ENCODE measurements at regions not wholly inside any gene's neighbourhood (a gene's known extent, or its start where the extent isn't known, plus 50 kb on each side); places are given as distances from the start of the nearest gene placed in this dataset.
A peak's percentile ranks its signal among the peaks of the same experiment; 100 is the strongest.
"Not testable (repeated sequence)": the region's sequence is repeated elsewhere in the genome, so short reads cannot be mapped to it uniquely, and the experiment has no call there.

DNA sequence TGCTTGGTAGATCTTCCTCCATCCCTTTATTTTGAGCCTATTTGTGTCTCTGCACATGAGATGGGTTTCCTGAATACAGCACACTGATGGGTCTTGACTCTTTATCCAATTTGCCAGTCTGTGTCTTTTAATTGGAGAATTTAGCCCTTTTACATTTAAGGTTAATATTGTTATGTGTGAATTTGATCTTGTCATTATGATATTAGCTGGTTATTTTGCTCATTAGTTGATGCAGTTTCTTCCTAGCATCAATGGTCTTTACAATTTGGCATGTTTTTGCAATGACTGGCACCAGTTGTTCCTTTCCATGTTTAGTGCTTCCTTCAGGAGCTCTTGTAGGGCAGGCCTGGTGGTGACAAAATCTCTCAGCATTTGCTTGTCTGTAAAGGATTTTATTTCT lies 72.4 kb downstream of the HNRNPD start:
- not testable (repeated sequence) for DNase-seq (ENCODE audit: low spot score)

DNA sequence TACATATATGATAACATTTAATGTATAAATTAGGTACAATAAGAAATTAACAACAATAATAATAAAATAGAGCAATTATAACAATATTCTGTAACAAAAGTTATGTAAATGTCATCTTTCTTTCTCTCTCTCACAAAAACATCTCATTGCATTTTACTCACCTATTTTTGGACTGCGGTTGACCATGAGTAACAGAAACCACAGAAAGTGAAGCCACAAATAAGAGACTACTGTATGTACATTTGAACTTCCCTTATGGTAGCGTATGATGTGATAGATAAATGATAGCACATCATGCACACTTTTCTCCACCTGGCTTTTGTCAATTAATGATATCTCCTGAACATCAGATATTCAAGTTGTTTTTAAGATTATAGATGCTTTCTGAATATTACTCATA lies 80.5 kb downstream of the HNRNPD start:
- no peak for DNase-seq (ENCODE audit: low spot score)

DNA sequence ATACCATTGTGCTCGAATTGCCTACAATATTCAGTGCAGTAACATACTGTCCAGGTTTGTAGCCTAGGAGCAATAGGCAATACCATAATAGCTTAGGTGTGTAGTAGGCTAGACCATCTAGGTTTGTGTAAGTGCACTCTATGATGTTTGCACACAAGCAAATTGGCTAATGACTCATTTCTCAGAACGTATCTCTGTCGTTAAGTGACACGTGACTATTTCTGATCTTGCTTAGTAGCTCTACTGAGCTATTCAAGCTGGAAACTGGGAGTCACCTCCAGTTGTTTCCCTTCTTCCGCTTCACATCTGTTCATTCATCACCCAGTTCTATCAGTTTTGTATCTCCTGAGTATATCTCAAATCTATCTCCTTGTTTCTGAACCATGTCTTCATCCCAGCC lies 86.1 kb downstream of the HNRNPD start:
- DNase-seq (ENCODE audit: low spot score), result no peak

DNA sequence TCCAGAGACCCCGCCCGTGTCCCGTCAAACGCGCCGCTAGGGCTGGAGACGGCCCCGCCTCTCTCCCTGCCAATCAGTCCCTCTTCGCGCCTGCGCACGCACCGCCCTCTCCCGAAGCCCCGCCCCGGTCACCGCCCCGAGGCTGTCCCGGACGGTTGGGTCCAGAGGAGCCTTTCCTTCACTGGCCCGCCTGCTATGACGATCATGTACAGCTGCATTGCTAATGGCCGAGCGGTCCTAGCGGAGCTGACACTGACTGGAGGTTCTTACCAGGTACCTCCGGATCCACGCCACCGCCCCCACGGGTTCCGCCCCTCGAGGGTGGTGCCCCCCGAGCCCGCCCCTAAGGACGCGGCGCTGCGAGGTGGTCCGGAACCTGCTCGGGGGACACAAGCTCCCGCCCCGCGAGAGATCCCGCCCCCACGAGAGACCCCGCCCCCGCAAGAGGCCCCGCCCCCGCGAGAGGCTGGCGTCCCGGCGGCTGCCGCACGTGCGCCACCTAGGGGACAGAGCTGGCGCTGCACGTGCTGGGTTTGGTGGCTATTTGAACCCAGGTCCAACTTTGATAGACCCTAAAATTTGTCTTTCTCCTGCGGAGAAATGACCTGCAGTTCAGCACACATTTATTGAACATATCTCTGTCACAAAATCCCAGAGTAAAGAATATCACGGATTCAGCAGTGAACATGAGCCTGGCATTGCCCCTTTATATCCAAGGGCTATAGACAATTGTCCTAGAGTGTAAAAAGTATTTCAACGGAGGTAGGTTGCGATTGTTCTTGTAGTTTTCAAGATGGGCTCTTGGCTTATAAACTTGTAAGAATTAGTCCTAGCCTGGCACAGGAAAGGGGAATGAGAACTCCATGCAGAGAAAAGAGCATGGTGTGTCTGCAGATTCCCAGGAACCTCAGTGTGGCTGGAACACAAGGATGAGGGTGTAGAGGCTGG lies 88.7 kb downstream of the HNRNPD start:
- DNase-seq (ENCODE audit: low spot score), result peak; percentile 98

DNA sequence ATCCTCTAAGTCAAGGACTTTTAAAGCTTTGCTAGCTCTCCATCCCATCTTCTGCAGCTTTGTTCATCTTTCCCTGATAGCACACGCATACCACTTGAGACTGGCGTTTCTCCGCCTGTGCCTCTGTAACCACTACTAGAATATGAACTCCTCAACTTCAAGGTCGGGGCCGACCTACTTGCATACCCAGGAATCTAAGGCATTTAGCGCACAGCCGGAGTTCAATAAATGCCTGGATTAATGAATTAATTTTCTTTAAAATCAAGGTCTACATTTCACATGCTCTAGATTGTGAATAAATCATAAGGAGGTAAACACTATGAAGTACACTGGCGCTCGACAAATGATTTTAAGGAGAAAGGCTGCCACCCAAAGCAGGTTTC lies 89.3 kb downstream of the HNRNPD start:
- DNase-seq (ENCODE audit: low spot score), result peak; percentile 8

DNA sequence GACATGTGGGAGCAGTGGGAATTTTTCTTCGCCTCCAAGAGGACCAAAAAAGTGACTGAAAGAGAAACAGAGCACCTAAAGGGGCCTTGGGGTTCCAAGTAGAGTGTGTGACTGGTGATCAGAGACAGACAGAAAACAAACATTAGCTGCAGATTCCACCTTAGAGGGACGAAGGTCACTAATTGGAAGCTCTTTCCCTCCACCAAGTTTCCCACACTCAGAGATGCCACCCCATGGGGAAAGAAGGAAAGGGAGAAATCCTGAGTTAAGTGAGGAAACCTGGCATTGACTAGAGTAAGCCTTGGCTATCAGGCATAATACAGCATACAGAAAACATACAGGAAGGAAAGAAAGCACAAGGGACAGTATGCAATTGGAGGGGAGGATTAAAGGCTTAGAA lies 90.9 kb downstream of the HNRNPD start:
- DNase-seq (ENCODE audit: low spot score), result no peak

DNA sequence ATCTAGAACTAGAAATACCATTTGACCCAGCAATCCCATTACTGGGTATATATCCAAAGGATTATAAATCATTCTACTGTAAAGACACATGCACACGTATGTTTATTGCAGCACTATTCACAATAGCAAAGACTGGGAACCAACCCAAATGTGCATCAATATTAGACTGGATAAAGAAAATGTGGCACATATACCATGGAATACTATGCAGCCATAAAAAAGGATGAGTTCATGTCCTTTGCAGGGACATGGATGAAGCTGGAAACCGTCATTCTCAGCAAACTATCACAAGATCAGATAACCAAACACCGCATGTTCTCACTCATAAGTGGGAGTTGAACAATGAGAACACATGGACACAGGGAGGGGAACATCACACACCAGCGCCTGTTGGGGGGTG lies 94.2 kb downstream of the HNRNPD start:
- DNase-seq (ENCODE audit: low spot score), result not testable (repeated sequence)

DNA sequence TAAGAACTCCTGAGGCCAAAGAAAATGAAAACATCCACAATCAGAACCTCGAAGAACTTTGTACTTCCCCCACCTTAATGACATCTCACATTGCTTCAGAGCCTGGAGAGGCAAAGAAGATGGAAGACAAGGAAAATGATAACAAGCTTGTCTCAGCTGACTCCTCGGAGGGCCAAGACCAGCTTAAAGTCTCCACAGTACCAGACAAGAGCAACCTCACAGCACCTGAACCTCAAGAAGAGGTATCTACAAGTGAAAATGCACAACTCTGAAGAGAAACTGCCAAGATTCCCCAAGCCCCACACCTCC lies 97.5 kb downstream of the HNRNPD start:
- DNase-seq (ENCODE audit: low spot score), result no peak

DNA sequence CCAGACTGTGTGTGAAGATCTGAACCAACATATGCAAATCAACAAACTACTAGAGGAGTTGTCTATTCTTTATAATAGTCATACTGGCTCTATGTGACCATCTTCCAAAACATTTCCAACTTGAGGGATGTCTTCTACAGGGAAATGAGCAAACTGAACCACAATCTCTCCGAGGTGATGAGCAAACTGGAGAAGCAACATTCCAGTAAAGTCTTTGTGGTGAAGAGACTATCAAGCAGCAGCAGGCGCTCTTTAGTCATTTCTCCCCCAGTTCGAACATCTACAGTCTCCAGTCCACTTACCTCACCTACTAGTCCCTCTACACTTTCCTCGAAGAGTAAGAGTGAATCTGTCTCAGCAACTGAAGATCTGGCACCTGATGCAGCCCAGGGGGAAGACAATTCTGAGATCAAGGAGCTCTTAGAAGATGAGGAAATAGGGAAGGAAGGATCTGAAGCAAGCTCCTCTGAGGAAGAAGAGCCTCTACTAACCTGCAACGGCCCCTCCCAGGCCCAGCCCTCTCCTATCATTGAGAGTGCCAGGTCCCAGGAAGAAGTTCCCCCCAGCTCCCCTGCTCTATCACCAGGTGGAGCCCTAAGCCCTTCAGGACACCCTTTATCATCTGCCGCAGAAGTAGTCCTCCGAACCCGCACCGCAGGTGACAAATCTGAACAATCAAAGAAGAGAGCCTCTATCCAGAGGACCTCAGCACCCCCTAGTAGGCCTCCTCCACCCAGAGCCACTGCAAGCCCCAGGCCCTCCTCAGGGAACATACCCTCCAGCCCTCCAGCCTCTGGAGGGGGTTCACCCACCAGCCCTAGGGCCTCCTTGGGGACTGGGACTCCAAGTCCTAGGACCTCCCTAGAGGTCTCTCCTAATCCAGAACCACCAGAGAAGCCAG lies 98.1 kb downstream of the HNRNPD start:
- DNase-seq (ENCODE audit: low spot score), result no peak

DNA sequence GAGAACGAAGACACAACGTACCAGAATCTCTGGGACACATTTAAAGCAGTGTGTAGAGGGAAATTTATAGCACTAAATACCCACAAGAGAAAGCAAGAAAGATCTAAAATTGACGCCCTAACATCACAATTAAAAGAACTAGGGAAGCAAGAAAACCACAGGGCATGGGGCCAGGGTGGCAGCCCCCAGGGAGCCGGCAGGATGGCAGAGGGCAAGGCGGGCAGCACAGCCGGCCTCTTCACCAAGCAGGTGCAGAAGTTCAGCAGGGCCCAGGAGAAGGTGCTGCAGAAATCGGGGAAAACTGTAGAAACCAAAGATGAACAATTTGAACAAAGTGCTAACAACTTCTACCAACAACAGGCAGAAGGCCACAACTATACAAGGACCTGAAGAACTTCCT lies 99.1 kb downstream of the HNRNPD start:
- DNase-seq (ENCODE audit: low spot score), result not testable (repeated sequence)

DNA sequence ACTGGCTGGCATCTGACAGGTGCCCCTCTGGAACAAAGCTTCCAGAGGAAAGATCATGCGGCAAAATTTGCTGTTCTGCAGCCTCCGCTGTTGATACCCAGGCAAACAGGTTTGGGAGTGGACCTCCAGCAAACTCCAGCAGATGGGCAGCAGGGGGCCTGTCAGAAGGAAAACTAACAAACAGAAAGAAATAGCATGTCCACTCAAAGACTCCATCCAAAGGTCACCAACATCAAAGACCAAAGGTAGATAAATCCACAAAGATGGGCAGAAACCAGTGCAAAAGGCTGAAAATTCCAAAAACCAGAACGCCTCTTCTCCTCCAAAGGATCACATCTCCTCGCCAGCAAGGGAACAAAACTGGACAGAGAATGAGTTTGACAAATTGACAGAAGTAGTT lies 101.3 kb downstream of the HNRNPD start:
- not testable (repeated sequence) for DNase-seq (ENCODE audit: low spot score)

DNA sequence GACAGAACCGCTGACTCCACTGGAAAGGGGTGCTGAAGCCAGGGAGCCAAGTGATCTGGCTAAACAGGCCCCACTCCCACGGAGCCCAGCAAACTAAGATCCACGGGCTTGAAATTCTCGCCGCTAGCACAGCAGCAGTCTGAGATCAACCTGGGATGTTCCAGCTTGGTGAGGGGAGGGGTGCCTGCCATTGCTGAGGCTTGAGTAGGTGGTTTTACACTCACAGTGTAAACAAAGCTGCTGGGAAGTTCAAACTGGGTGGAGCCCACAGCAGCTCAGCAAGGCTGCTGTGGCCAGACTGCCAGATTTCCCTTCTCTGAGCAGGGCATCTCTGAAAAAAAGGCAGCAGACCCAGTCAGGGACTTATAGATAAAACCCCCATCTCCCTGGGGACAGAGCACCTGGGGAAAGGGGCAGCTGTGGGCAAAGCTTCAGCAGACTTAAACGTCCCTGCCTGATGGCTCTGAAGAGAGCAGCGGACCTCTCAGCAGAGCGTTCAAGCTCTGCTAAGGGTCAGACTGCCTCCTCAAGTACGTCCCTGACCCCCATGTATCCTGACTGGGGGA lies 101.8 kb downstream of the HNRNPD start:
- DNase-seq (ENCODE audit: low spot score), result not testable (repeated sequence)

DNA sequence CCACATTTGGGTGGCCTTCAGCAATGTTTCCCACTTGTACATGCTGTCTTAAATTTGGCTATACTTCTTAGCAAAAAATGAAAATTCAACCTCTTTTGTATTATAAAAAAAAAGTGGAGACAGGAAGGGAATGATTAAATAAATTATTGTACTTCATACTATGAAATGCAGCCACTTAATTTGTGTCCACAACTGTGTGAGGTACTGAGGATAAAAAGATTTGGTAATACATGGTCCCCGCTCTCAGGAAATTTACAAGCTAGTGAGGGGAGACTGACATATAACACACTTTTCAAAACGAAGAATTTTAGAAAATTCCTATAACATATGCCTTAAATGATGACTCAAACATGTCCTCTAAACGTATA lies 105.0 kb downstream of the HNRNPD start:
- no peak for DNase-seq (ENCODE audit: low spot score)

DNA sequence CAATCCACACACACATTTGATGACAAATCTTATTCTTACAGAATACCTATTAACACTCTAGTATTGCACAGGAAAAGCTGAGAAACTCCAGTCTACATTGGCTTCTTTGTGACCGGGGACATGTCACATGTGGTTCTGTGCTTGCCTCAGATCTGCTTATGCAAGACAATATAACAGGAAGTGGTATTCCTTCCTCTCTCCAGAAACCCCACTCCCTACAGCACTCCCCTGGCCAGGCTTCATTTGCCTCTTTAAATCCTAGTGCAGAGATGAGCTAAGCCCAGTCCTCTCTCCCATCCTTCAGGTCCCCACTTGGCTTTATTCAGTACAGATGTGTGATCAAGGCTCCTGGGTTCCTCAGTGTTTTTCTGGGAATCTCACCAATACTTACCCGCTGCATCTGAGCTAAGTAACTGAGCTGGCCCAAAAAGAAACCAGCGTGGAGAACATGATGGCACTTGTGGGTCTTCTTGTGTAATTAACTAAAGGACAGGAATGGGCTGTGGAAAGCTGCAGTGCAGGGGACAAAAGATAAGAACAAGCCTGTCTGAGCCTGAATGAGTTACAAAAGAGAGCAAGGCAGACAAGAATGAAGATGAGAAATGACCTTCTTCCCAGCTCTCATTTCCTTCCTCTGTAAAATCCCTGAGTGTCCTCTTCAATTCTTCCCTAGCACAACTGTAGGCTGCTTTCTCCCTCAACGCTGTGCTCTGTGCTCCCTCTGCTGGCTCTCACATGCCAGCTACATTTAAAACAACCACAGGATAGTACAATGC lies 105.6 kb downstream of the HNRNPD start:
- peak; percentile 77 for DNase-seq (ENCODE audit: low spot score)

DNA sequence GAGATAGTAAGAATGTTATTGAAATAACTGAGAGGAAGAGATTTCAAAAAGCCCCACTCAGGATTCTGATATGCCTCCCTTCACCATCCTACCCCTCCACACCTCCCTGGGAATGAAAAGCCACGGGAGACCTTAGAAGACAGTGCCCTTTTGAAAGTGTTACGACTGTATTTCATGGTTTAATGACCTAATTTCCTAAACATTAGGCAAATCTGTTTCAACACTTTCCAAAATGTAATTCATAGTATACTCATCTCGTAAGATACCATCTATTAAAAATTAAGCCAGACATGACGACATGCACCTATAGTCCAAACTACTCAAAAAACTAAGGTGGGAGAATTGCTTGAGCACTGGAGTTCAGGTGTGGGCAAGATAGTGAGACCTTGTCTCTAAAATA lies 106.3 kb downstream of the HNRNPD start:
- DNase-seq (ENCODE audit: low spot score), result no peak

DNA sequence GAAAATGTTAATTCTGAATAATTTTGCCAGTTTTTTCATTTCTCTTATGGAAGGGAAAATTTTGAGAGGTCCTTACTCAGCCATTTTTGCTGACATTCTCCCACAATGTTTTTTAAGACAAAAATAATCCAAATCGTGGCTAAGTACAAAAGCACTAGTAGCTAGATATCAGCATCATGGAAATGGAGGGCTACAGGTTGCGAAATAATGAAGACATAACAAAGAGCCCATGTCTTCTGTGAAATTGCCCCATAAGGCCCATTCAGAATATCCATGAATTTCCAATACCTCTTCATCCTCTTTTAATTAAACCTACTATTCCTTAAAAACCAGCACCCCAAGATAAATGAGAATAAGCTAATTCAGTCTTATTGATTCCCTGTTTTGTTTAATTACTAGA lies 107.4 kb downstream of the HNRNPD start:
- DNase-seq (ENCODE audit: low spot score), result no peak

DNA sequence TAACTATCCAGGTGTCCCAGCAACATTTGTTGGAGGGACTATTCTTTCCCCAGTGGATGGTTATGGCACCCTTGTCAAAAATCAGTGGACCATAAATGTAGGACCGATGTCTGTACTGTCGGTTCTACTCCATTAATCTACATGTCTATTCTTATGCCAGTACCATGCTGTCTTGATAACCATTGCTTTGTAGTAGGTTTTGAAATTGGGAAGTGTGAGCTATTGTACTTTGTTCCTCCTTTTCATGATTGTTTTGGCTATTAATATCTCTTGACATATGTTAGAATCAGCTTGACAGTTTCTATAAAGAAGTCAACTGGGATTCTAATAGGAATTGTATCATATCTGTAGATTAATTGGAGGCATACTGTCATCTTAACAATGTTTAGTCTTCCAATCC lies 112.7 kb downstream of the HNRNPD start:
- DNase-seq (ENCODE audit: low spot score), result no peak

DNA sequence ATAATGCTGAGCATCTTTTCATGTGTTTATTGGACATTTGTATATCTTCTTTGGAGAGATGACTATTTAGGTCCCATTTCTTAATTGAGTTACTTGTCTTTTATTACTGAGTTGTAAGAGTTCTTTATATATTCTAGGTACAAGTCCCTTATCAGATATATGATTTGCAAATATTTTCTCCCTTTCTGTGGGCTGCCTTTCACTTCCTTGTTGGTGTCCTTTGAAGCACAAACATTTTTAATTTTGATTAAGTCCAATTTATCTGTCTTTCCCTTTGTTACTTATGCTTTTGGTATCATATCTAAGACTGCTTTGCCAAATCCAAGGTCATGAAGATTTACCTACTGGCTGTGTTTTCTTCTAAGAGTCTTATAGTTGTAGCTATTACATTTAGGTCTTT lies 113.2 kb downstream of the HNRNPD start:
- no peak for DNase-seq (ENCODE audit: low spot score)

DNA sequence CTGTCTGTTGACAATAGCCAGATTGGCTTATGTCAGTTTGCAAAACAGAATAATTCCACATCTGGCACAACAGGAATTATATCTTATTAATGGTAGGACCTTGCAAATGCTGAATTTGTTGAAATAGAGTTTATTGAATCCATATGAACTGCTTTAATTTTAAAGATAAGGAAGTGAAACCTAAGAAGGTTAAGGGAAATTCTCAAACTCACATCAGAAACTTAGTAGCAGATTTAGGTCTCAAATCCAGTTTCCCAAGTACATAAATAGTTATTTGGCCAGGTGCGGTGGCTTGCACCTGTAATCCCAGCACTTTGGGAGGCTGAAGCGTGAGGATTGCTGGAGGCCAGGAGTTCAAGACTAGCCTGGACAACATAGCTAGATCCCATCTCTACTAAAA lies 117.1 kb downstream of the HNRNPD start:
- DNase-seq (ENCODE audit: low spot score), result no peak

DNA sequence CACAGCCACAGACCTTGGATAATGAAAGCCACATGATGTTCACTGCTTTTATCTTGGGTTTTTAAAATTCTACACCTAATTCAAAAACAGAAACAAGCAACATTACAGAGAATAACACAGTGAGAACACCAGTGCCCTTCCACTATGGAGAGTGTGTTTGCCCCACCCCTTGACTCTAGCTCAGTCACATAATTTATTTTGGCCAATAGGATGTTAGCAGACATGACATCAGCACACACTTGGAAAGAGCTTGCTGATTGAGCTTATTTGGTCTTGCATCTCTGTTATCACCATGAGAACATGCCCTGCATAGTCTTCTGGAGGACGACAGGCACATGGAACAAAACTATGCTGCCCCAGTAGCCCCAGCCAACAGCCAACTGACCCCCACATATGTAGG lies 118.1 kb downstream of the HNRNPD start:
- no peak for DNase-seq (ENCODE audit: low spot score)

DNA sequence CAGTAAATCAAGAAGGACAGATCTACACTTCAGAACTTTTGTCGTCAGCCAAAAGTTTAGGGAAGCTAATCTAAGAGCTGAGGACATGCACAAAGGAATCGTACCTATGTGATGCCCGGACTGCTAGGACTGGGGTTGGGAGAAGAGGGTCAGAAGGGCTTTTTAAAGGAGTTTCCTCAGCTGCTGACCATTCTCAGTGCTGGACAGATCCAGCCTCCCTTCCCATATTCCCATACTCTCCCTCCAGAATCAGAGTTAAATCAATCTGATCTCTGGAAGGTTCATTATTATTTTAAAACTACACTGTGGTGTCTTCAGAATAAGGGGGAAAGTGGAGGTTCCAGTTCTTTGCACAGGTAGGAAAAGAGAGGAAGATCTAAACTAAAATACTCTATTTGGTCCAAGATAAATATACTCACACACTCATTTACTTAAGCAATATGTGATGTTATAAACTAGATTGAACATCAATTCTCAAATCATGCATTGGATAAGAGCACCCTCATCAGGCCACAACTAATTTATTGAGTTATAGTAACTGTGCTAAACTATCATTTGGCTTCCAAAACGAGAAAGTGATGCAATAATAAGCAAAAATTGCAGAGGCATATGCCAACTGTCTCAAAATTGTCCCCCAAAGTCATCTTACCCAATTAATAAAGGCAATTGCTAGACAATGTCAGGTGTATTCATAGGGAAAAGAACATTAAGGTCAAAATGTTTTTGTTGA lies 124.7 kb downstream of the HNRNPD start:
- no peak for DNase-seq (ENCODE audit: low spot score)

DNA sequence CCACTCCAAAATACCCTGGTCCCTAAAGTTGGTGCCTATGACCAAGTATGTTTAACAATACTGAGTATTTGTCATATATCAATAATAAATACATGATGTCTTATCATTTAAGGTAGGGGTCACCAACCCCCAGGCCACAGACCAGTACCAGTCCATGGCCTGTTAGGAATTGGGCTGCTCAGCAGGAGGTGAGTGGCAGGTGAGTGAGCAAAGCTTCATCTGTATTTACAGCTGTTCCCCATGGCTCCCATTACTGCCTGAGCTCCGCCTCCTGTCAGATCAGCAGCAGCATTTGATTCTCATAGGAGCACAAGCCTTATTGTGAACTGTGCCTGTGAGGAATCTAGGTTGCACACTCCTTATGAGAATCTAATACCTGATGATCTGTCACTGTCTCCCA lies 126.2 kb downstream of the HNRNPD start:
- DNase-seq (ENCODE audit: low spot score), result no peak

Measured in GM03348 (cell line).